ENCODE measurements at regions not wholly inside any gene's neighbourhood (a gene's known extent, or its start where the extent isn't known, plus 50 kb on each side); places are given as distances from the start of the nearest gene placed in this dataset.

GRCh38 chr2:76642129-76642528 lies 880.0 kb downstream of the LRRTM4 start:
- no peak for TF ChIP-seq TCF4 (CRISPR knock-in tag; IDR thresholded peaks at IDR 0.05; ENCODE audit: borderline replicate concordance)
- no peak for TF ChIP-seq BACH2 (CRISPR knock-in tag; IDR thresholded peaks at IDR 0.05; ENCODE audit: borderline replicate concordance)
- TF ChIP-seq PATZ1 (CRISPR knock-in tag; IDR thresholded peaks at IDR 0.05; ENCODE audit: borderline replicate concordance), result no peak
- TF ChIP-seq ARNTL (CRISPR knock-in tag; IDR thresholded peaks at IDR 0.05; ENCODE audit: borderline replicate concordance, low read depth), result no peak

Data from SK-N-SH treated with all-trans-retinoic acid at 6 μM for 48 hours (cell line).